DMS 273 (cell line): ENCODE measurements at regions not wholly inside any gene's neighbourhood (a gene's known extent, or its start where the extent isn't known, plus 50 kb on each side); places are given as distances from the start of the nearest gene placed in this dataset.

Source experiments
- DNase-seq: peaks from one replicate; lab custom pipeline; 2025; ENCODE audit not compliant: unreplicated experiment; lab: John Stamatoyannopoulos, UW

GRCh38 chrX:15918003-15918402 lies 63.4 kb upstream of the AP1S2 start:
- no peak for DNase-seq

DNA sequence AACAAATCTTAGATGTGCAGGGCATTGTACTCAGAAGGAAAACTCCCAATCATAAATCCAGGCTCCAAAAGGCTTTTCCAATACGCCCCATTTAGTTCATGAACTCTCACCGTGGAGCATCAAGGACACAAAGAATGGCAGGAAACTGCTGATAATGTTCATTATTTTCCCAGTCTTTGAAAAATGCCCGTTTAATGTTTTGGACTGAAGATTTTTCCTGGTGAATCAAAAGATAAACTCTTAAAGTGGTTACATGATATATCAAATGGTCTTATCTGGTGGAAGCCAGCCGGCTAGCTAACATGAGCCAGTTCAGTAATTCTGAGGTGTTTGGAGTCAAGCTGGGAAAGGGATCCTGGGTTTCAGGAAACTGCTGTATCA lies 62.1 kb upstream of the AP1S2 start:
- no peak for DNase-seq

DNA sequence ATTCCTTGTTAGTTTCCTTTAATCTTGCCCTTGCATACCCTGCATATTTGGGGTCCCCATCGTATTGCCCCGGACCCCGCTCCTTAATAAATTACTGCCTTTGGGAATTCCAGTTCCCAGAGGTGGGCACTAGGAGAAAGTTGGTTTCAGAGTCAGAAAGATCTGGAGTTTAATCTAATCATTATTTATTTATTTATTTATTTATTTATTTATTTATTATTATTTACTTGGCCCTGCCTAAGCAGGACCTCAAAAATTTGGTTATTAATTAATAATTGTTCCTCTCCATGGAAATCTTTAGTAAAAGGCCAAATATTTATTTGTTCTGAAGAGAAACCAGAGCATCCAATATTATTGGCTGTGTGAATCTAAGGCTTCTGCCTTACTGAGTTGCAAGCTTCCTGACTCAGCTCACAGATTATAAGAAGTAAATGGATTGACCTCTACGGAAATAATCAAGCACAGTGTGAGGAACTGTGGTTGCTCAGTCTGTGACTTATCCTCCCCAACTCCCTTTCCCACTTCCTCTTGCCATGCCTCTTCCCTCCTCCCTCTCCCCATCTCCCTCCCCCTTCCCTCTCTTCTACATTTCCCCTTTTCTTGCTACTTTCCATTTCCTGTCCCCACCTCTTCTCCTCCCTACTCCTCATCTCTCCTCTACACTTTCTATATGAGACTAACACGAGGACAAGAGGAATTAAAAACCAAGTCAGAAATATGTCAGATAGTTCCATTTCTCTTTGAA lies 61.5 kb upstream of the AP1S2 start:
- DNase-seq = no peak

GRCh38 chrX:15914486-15914885 lies 59.9 kb upstream of the AP1S2 start:
- DNase-seq = peak; percentile 44

DNA sequence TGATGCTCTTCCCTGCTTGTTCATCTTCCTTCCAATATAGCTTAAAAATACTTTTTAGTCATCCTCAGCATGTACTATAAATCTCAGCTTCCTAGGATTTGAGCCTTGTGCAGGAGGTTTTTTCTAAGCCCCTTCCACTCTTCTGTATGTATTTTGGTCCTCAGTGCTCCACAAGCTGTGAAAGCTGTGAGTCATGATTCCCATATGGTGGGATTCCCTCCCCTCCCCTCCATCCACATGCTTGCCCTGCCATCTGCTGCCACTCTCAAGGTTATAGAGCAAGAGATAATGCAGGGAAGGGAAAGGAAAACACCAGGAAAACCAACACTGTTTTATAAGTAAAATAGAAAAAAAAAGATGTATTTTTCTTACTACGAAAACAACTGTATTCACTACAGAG lies 58.5 kb upstream of the AP1S2 start:
- DNase-seq = peak; percentile 92

- DNase-seq = peak; percentile 76
Observed at GRCh38 chrX:15911734-15912550, 57.3 kb upstream of the AP1S2 start.

DNA sequence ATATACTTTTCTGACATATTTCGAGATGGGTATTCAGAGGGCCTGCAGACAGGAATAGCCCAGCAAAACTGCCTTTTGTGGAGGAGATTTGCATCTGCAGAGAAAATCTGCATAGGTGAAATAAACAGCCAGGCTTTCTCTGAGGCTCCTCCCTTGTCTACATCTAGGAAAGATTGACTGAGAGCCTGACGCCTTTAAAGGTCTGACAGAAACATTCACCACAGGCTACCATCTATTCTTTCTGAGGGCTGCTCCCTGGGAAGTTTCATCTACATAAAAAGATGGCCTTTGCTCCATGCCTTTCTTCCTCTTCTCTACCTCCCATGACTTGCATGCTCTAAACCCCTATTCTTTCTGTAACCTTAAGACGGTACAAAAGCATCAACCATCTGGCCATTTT lies 55.0 kb upstream of the AP1S2 start:
- DNase-seq = no peak

GRCh38 chrX:15908603-15909290 lies 54.1 kb upstream of the AP1S2 start:
- DNase-seq = no peak

GRCh38 chrX:15906041-15906943 lies 51.7 kb upstream of the AP1S2 start:
- peak; percentile 33 for DNase-seq
